NB4 (cell line): ENCODE measurements at regions not wholly inside any gene's neighbourhood (a gene's known extent, or its start where the extent isn't known, plus 50 kb on each side); places are given as distances from the start of the nearest gene placed in this dataset.

Experiments used
- DNase-seq: peaks from one replicate; pipeline ENCODE4 v3.0.0; 2010; ENCODE audit warnings: low read depth
- H3K4me3 ChIP-seq: one replicate; pipeline ENCODE4 v1.5.1; 2011; ENCODE audit warnings: mild to moderate bottlenecking, low read depth, low read length, moderate library complexity
- CTCF ChIP-seq: IDR thresholded peaks from one replicate; pipeline ENCODE4 v1.5.1; 2012; ENCODE audit warnings: low read depth, low read length
- MYC ChIP-seq: IDR thresholded peaks from 2 replicates; pipeline ENCODE4 v1.6.1; 2011; ENCODE audit warnings: low read depth, low read length
- POLR2A ChIP-seq: IDR thresholded peaks from 2 replicates; pipeline ENCODE4 v1.6.1; 2011; ENCODE audit warnings: mild to moderate bottlenecking; ENCODE audit not compliant: insufficient read length; ENCODE audit errors: extremely low read depth
- TF ChIP-seq, protein P1 (sequence below): IDR thresholded peaks from 2 replicates; pipeline ENCODE4 v1.6.1; 2011; ENCODE audit warnings: low read depth, low read length

DNA sequence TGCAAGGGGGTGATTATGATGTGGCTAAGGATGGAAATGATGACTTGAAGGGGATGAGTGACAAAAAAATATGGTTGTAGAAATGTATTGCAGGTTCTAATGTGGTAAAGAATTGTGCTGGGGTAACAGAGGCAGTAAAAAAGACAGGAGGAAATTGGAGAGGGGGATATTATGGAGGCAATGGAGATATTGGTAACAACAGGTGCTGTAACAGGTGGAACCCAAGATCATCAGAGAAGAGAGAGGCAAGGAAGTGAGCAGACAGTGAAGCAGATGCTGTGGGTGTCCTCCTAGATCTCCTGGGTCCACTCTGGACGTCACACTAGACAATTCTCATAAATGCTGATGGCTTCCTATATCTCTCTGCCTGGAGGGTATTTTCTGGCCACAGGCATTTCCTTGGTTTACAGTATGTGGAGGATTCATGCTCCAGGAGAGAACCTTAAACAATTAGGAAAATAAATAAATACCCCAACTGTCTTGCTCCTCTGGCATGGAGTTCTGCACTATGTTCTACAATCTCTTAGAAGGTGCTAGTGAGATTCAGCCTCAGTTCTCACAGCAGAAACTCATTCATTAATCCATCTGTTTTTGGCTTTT, 620.3 kb upstream of the PLXNA2 start:
- TF ChIP-seq CTCF (no peak), POLR2A (no peak), MYC (no peak)
- TF ChIP-seq, protein P1, sequence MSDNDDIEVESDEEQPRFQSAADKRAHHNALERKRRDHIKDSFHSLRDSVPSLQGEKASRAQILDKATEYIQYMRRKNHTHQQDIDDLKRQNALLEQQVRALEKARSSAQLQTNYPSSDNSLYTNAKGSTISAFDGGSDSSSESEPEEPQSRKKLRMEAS: no peak
- H3K4me3 ChIP-seq: no peak overlapping the region
- no peak for DNase-seq

DNA sequence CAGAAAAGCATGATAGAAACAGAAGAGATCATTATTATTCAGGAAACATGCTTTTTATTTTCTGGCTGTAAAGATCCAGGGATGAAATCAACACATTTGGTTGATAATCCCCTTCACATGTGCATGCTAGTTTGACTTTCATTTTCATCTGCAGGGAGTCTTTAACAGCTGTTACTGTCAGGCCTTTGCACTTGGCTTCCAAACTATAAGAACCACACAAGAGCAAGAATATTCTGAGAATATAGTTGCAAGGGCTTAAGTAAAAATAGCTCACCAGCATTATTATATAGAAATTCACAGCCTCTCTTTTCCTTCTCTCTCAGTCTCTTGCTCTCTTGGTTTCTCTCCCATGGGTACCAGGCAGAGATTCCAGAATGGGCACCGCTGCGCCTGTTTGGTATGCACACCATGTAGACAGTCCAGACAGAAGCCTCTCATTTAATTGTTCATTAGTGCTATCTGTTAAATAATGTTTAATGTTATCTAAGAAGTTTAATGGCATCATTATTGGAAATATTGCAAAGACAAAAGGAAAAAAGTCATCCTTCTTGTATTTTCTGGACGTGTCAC, 622.3 kb upstream of the PLXNA2 start:
- DNase-seq: no peak
- TF ChIP-seq MYC (no peak), POLR2A (no peak), CTCF (no peak)
- TF ChIP-seq, protein P1: no peak

GRCh38 chr1:208868554-208868953, 624.4 kb upstream of the PLXNA2 start:
- H3K4me3 ChIP-seq: no peak overlapping the region
- no peak for DNase-seq
- TF ChIP-seq POLR2A: no peak
- no peak for TF ChIP-seq MYC
- TF ChIP-seq, protein P1: no peak
- no peak for TF ChIP-seq CTCF

More for the DNA sequence above, 622.3 kb upstream of the PLXNA2 start:
- no peak overlapping the region for H3K4me3 ChIP-seq

- TF ChIP-seq POLR2A (no peak), MYC (no peak), CTCF (no peak)
- TF ChIP-seq, protein P1: no peak
- no peak overlapping the region for H3K4me3 ChIP-seq
- no peak for DNase-seq
Observed at GRCh38 chr1:208874915-208875314, 630.7 kb upstream of the PLXNA2 start.

DNA sequence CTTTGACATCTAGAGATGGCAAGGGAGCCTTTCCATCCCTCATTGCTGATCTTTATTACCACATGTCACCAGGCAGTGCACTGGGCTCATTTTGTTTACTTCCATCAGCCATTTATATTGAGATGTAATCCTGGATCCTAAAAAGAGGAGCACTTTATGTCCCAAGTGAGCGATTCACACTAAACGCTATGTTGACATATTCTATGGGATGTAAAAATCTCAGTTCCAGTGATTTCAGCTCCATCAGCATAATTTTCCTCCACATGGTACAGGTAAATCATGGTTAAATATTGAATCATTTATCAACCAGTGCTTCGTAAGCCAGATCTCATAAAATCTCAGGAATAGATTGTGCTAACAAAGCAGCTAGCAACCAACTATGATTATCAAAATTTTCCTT, 634.8 kb upstream of the PLXNA2 start:
- H3K4me3 ChIP-seq: no peak overlapping the region
- DNase-seq: no peak
- no peak for TF ChIP-seq CTCF
- TF ChIP-seq MYC: no peak
- no peak for TF ChIP-seq POLR2A
- TF ChIP-seq, protein P1: no peak
